Liver (tissue), 8 donors: ENCODE measurements at regions not wholly inside any gene's neighbourhood (a gene's known extent, or its start where the extent isn't known, plus 50 kb on each side); places are given as distances from the start of the nearest gene placed in this dataset.

ENCODE experiments used
- DNase-seq: peaks from one replicate; pipeline ENCODE4 v3.0.0-alpha.2; 2017; ENCODE audit warnings: low spot score
- H3K27ac ChIP-seq, 2 donors: one replicate each; pipeline ENCODE4 v1.7.0; 2013; ENCODE audit warnings: inconsistent platforms in 2 of 2, low read length in 2 of 2, control low read depth in 1 of 2, low read depth in 1 of 2, mild to moderate bottlenecking in 1 of 2
- H3K27me3 ChIP-seq, 4 donors: one replicate each; pipeline versions ENCODE4 v1.6.1 to v1.7.0; 2013; ENCODE audit warnings: low read length in 3 of 4, inconsistent platforms in 1 of 4, mild to moderate bottlenecking in 1 of 4, moderate library complexity in 1 of 4; ENCODE audit not compliant: control insufficient read depth in 4 of 4, insufficient read depth in 4 of 4
- H3K36me3 ChIP-seq, 4 donors: one replicate each; pipeline versions ENCODE4 v1.6.1 to v1.7.0; 2013; ENCODE audit warnings: low read length in 3 of 4, mild to moderate bottlenecking in 3 of 4, low read depth in 1 of 4, moderate library complexity in 1 of 4; ENCODE audit not compliant: control insufficient read depth in 4 of 4, insufficient read depth in 3 of 4
- H3K4me1 ChIP-seq, 4 donors: one replicate each; pipeline versions ENCODE4 v1.6.1 to v1.7.0; 2013; ENCODE audit warnings: low read length in 3 of 4, mild to moderate bottlenecking in 3 of 4, moderate library complexity in 1 of 4; ENCODE audit not compliant: control insufficient read depth in 4 of 4, insufficient read depth in 4 of 4
- H3K4me3 ChIP-seq, 3 donors: one replicate each; pipeline versions ENCODE4 v1.6.1 to v1.7.0; 2013; ENCODE audit warnings: low read length in 3 of 3, control low read depth in 1 of 3, low read depth in 1 of 3, mild to moderate bottlenecking in 1 of 3
- H3K9ac ChIP-seq, 2 donors: one replicate each; pipeline ENCODE4 v1.7.0; 2013; ENCODE audit warnings: low read length in 2 of 2, mild to moderate bottlenecking in 2 of 2, moderate library complexity in 2 of 2, control low read depth in 1 of 2, low read depth in 1 of 2
- H3K9me3 ChIP-seq, 4 donors: one replicate each; pipeline versions ENCODE4 v1.6.1 to v1.7.0; 2013; ENCODE audit warnings: low read length in 3 of 4; ENCODE audit not compliant: control insufficient read depth in 4 of 4
- ATF3 ChIP-seq: IDR thresholded peaks from 2 replicates; pipeline ENCODE4 v1.6.1; 2016; ENCODE audit warnings: antibody characterized with exemption
- EGR1 ChIP-seq, 2 donors: IDR thresholded peaks; 2 replicates each; pipeline ENCODE4 v1.6.1; 2016 to 2018; ENCODE audit warnings: antibody characterized with exemption in 2 of 2, low read depth in 2 of 2
- FOXA1 ChIP-seq: IDR thresholded peaks from 2 replicates; pipeline ENCODE4 v1.6.1; 2016; ENCODE audit warnings: antibody characterized with exemption
- FOXA2 ChIP-seq: IDR thresholded peaks from 2 replicates; pipeline ENCODE4 v1.6.1; 2016; ENCODE audit warnings: antibody characterized with exemption
- GABPA ChIP-seq, 2 donors: IDR thresholded peaks in 1 of 2; conservative IDR thresholded peaks in 1 of 2; 2 replicates each; pipeline ENCODE4 v1.6.1; 2016; ENCODE audit warnings: antibody characterized with exemption in 2 of 2, mild to moderate bottlenecking in 1 of 2, moderate library complexity in 1 of 2
- HNF4A ChIP-seq, 2 donors: conservative IDR thresholded peaks; 2 replicates each; pipeline ENCODE4 v1.6.1; 2016; ENCODE audit warnings: antibody characterized with exemption in 2 of 2, mild to moderate bottlenecking in 2 of 2
- HNF4G ChIP-seq: IDR thresholded peaks from 2 replicates; pipeline ENCODE4 v1.6.1; 2016; ENCODE audit warnings: antibody characterized with exemption
- JUND ChIP-seq, 2 donors: IDR thresholded peaks; 2 replicates each; pipeline ENCODE4 v1.6.1; 2016; ENCODE audit warnings: antibody characterized with exemption in 2 of 2
- MAX ChIP-seq: IDR thresholded peaks from 2 replicates; pipeline ENCODE4 v1.6.1; 2016; ENCODE audit warnings: antibody characterized with exemption
- NR2F2 ChIP-seq: IDR thresholded peaks from 2 replicates; pipeline ENCODE4 v1.6.1; 2016; ENCODE audit warnings: antibody characterized with exemption
- RAD21 ChIP-seq, 2 donors: IDR thresholded peaks; 2 replicates each; pipeline ENCODE4 v1.6.1; 2016; ENCODE audit warnings: antibody characterized with exemption in 2 of 2, mild to moderate bottlenecking in 2 of 2
- REST ChIP-seq: IDR thresholded peaks from 2 replicates; pipeline ENCODE4 v1.6.1; 2016; ENCODE audit warnings: antibody characterized with exemption, mild to moderate bottlenecking
- RXRA ChIP-seq, 2 donors: IDR thresholded peaks; 2 replicates each; pipeline ENCODE4 v1.6.1; 2017 to 2018; ENCODE audit warnings: antibody characterized with exemption in 2 of 2, mild to moderate bottlenecking in 1 of 2
- SP1 ChIP-seq: IDR thresholded peaks from 2 replicates; pipeline ENCODE4 v1.6.1; 2018; ENCODE audit warnings: antibody characterized with exemption, mild to moderate bottlenecking
- TAF1 ChIP-seq: conservative IDR thresholded peaks from 2 replicates; pipeline ENCODE4 v1.6.1; 2016; ENCODE audit warnings: antibody characterized with exemption, mild to moderate bottlenecking
- YY1 ChIP-seq: IDR thresholded peaks from 2 replicates; pipeline ENCODE4 v1.6.1; 2016; ENCODE audit warnings: antibody characterized with exemption, mild to moderate bottlenecking
- ZBTB33 ChIP-seq: IDR thresholded peaks from 2 replicates; pipeline ENCODE4 v1.6.1; 2016; ENCODE audit warnings: antibody characterized with exemption
- WGBS: extraction: QIAGEN DNeasy Blood & Tissue Kit; methylation state at CpG from one replicate; pipeline ENCODE4 v1.1.7; 2013; 5-methylcytosine and 5-hydroxymethylcytosine counted together
- TF ChIP-seq, protein P1 (sequence below): fragments of 150-350 bp; IDR thresholded peaks from 2 replicates; pipeline ENCODE4 v1.5.1; 2017; ENCODE audit warnings: improper control_type of control experiment, low read depth, low read length; ENCODE audit not compliant: missing input control
- donor health status: healthy.
- donor health status: healthy.
- donor health status: healthy.
- donor health status: healthy.
- donor health status: healthy.

DNA sequence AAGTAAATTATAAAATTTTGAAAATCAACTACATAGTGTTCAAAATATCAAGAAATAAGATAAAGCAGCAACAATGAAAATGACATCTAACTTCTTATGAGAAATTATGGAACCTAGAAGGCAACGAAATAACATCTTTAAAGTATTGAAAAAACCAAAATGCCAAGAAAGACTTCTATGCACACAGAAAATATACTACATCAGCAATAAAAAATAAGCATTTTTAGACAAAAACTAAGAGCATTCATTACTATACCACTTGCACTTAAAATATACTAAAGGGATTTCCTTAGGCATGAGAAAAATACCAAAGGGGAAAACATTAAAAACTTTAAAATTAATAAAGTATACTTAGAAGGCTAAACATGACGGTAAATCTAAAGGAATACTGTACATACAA, 556.3 kb downstream of the NUP35 start:
- Histone ChIP-seq H3K4me1 (no peaks in the 10 kb centered on the region), H3K9me3 (no peaks in the 10 kb centered on the region), H3K4me3 (no peak overlapping the region), H3K27ac (no peak overlapping the region), H3K36me3 (no peaks in the 10 kb centered on the region), H3K27me3 (no peaks in the 10 kb centered on the region), H3K9ac (no peak overlapping the region)
- TF ChIP-seq ATF3, result no peak
- TF ChIP-seq FOXA2, result no peak
- no peak for TF ChIP-seq RAD21 (IDR thresholded peaks at IDR 0.05)
- no peak for TF ChIP-seq FOXA1
- no peak for TF ChIP-seq REST
- TF ChIP-seq EGR1 (IDR thresholded peaks at IDR 0.05; ENCODE audit: low read depth in 2 of 2), result no peak
- TF ChIP-seq YY1, result no peak
- TF ChIP-seq JUND (IDR thresholded peaks at IDR 0.05), result no peak
- TF ChIP-seq SP1, result no peak
- no peak for TF ChIP-seq TAF1
- no peak for TF ChIP-seq GABPA (IDR thresholded peaks at IDR 0.05 in 1 of 2, conservative IDR thresholded peaks at IDR 0.05 in 1 of 2)
- no peak for TF ChIP-seq ZBTB33
- no peak for TF ChIP-seq NR2F2
- no peak for TF ChIP-seq HNF4A (conservative IDR thresholded peaks at IDR 0.05)
- TF ChIP-seq, protein P1, sequence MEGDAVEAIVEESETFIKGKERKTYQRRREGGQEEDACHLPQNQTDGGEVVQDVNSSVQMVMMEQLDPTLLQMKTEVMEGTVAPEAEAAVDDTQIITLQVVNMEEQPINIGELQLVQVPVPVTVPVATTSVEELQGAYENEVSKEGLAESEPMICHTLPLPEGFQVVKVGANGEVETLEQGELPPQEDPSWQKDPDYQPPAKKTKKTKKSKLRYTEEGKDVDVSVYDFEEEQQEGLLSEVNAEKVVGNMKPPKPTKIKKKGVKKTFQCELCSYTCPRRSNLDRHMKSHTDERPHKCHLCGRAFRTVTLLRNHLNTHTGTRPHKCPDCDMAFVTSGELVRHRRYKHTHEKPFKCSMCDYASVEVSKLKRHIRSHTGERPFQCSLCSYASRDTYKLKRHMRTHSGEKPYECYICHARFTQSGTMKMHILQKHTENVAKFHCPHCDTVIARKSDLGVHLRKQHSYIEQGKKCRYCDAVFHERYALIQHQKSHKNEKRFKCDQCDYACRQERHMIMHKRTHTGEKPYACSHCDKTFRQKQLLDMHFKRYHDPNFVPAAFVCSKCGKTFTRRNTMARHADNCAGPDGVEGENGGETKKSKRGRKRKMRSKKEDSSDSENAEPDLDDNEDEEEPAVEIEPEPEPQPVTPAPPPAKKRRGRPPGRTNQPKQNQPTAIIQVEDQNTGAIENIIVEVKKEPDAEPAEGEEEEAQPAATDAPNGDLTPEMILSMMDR, result no peak
- DNase-seq, result no peak
- 76% methylated on average over 2 of the region's 2 CpGs for WGBS

- H3K9ac ChIP-seq, result no peak overlapping the region
- 85% methylated on average over 2 of the region's 2 CpGs for WGBS
- H3K9me3 ChIP-seq, result no peaks in the 10 kb centered on the region
- no peaks in the 10 kb centered on the region for H3K4me1 ChIP-seq
- TF ChIP-seq EGR1 (IDR thresholded peaks at IDR 0.05; ENCODE audit: low read depth in 2 of 2), result no peak
- no peak for TF ChIP-seq RXRA (IDR thresholded peaks at IDR 0.05)
- no peak for TF ChIP-seq MAX
- no peak for TF ChIP-seq FOXA1
- TF ChIP-seq YY1, result no peak
- no peak for TF ChIP-seq HNF4A (conservative IDR thresholded peaks at IDR 0.05)
- no peak for TF ChIP-seq JUND (IDR thresholded peaks at IDR 0.05)
- TF ChIP-seq SP1, result no peak
- TF ChIP-seq ZBTB33, result no peak
- no peak for TF ChIP-seq HNF4G
- TF ChIP-seq ATF3, result no peak
- TF ChIP-seq NR2F2, result no peak
- TF ChIP-seq TAF1, result no peak
- TF ChIP-seq FOXA2, result no peak
- TF ChIP-seq RAD21 (IDR thresholded peaks at IDR 0.05), result no peak
- TF ChIP-seq REST, result no peak
- no peak for TF ChIP-seq GABPA (IDR thresholded peaks at IDR 0.05 in 1 of 2, conservative IDR thresholded peaks at IDR 0.05 in 1 of 2)
- no peak overlapping the region for H3K4me3 ChIP-seq
- no peak for DNase-seq
- H3K27ac ChIP-seq, result no peak overlapping the region
- no peaks in the 10 kb centered on the region for H3K36me3 ChIP-seq
- H3K27me3 ChIP-seq, result no peaks in the 10 kb centered on the region
These were observed 560.4 kb downstream of the NUP35 start for GRCh38 chr2:183684686-183685085.
